ENCODE measurements at regions not wholly inside any gene's neighbourhood (a gene's known extent, or its start where the extent isn't known, plus 50 kb on each side); places are given as distances from the start of the nearest gene placed in this dataset.

GRCh38 chr2:78602862-78603261, 422.6 kb upstream of the REG3G start:
- H3F3A ChIP-seq (ENCODE audit: insufficient read depth, low read depth): no peaks in the 10 kb centered on the region
- ChIA-PET POLR2A (ENCODE audit: unreplicated experiment) (no interaction called here), CTCF (no interaction called here)
- H3K27ac ChIP-seq: no peak overlapping the region
- H3K9me2 ChIP-seq (ENCODE audit: insufficient read depth): no peaks in the 10 kb centered on the region
- H3K4me3 ChIP-seq: no peak overlapping the region
- intact Hi-C loops (cut with micrococcal nuclease; ENCODE audit: unreplicated experiment): no loop called here
- no peaks in the 10 kb centered on the region for H3K4me1 ChIP-seq (replicated peaks; ENCODE audit: insufficient read depth)
- no peak overlapping the region for H3K4me2 ChIP-seq
- H4K20me1 ChIP-seq (ENCODE audit: insufficient read depth): no peaks in the 10 kb centered on the region
- H3K36me3 ChIP-seq (ENCODE audit: low read depth): no peaks in the 10 kb centered on the region
- no peak overlapping the region for H2AFZ ChIP-seq
- no peak for DNase-seq
- H3K27me3 ChIP-seq (ENCODE audit: insufficient read depth, low read depth): no peaks in the 10 kb centered on the region
- no peak for TF ChIP-seq EZH2 (IDR thresholded peaks at IDR 0.05; ENCODE audit: low read depth)
- TF ChIP-seq, protein P1, sequence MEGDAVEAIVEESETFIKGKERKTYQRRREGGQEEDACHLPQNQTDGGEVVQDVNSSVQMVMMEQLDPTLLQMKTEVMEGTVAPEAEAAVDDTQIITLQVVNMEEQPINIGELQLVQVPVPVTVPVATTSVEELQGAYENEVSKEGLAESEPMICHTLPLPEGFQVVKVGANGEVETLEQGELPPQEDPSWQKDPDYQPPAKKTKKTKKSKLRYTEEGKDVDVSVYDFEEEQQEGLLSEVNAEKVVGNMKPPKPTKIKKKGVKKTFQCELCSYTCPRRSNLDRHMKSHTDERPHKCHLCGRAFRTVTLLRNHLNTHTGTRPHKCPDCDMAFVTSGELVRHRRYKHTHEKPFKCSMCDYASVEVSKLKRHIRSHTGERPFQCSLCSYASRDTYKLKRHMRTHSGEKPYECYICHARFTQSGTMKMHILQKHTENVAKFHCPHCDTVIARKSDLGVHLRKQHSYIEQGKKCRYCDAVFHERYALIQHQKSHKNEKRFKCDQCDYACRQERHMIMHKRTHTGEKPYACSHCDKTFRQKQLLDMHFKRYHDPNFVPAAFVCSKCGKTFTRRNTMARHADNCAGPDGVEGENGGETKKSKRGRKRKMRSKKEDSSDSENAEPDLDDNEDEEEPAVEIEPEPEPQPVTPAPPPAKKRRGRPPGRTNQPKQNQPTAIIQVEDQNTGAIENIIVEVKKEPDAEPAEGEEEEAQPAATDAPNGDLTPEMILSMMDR (conservative IDR thresholded peaks at IDR 0.05): no peak
- no peaks in the 10 kb centered on the region for H3K79me2 ChIP-seq (ENCODE audit: low read depth)
- BruUV-seq (replicated peaks): no TSS peak
- H3K9me3 ChIP-seq (ENCODE audit: insufficient read depth, low read depth): no peaks in the 10 kb centered on the region

DNA sequence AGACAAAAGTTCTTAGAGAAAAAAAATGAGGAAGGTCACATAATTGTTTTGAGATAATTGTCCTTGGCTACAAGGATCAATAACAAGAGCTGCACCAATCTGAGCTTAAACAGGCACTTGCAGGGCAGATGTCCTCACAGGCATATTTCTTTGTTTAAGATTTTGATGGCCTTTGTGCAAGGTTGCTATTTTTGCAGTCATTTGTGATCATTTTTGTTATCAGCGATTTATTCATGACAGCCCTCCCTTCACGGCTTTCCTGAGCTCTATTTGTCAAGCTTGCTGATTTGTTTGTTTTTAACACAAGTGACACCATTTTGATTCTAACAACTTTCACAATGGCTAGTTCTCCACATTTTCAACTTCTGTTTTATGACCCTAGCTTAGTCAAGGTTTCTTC, 418.6 kb upstream of the REG3G start:
- Histone ChIP-seq H3F3A (ENCODE audit: insufficient read depth, low read depth) (no peaks in the 10 kb centered on the region), H3K27me3 (ENCODE audit: insufficient read depth, low read depth) (no peaks in the 10 kb centered on the region), H3K27ac (no peak overlapping the region), H3K4me3 (no peak overlapping the region), H3K4me2 (no peak overlapping the region), H4K20me1 (ENCODE audit: insufficient read depth) (no peaks in the 10 kb centered on the region), H3K4me1 (replicated peaks; ENCODE audit: insufficient read depth) (no peaks in the 10 kb centered on the region), H2AFZ (no peak overlapping the region), H3K36me3 (ENCODE audit: low read depth) (no peaks in the 10 kb centered on the region), H3K9me3 (ENCODE audit: insufficient read depth, low read depth) (no peaks in the 10 kb centered on the region), H3K79me2 (ENCODE audit: low read depth) (no peaks in the 10 kb centered on the region), H3K9me2 (ENCODE audit: insufficient read depth) (no peaks in the 10 kb centered on the region)
- ChIA-PET POLR2A (ENCODE audit: unreplicated experiment) (no interaction called here), CTCF (no interaction called here)
- TF ChIP-seq, protein P1 (conservative IDR thresholded peaks at IDR 0.05): no peak
- no peak for TF ChIP-seq EZH2 (IDR thresholded peaks at IDR 0.05; ENCODE audit: low read depth)
- BruUV-seq (replicated peaks): no TSS peak
- DNase-seq: no peak
- intact Hi-C loops (cut with micrococcal nuclease; ENCODE audit: unreplicated experiment): no loop called here

- intact Hi-C loops (cut with micrococcal nuclease; ENCODE audit: unreplicated experiment): no loop called here
- Histone ChIP-seq H3K4me2 (no peak overlapping the region), H3K79me2 (ENCODE audit: low read depth) (no peaks in the 10 kb centered on the region), H3K4me1 (replicated peaks; ENCODE audit: insufficient read depth) (no peaks in the 10 kb centered on the region), H3F3A (ENCODE audit: insufficient read depth, low read depth) (no peaks in the 10 kb centered on the region), H2AFZ (no peak overlapping the region), H3K4me3 (no peak overlapping the region), H3K27me3 (ENCODE audit: insufficient read depth, low read depth) (no peaks in the 10 kb centered on the region), H3K9me3 (ENCODE audit: insufficient read depth, low read depth) (no peaks in the 10 kb centered on the region), H3K27ac (no peak overlapping the region), H3K36me3 (ENCODE audit: low read depth) (no peaks in the 10 kb centered on the region), H4K20me1 (ENCODE audit: insufficient read depth) (no peaks in the 10 kb centered on the region), H3K9me2 (ENCODE audit: insufficient read depth) (no peaks in the 10 kb centered on the region)
- TF ChIP-seq, protein P1 (conservative IDR thresholded peaks at IDR 0.05): no peak
- no peak for TF ChIP-seq EZH2 (IDR thresholded peaks at IDR 0.05; ENCODE audit: low read depth)
- no peak for DNase-seq
- CTCF ChIA-PET: no interaction called here
- BruUV-seq (replicated peaks): no TSS peak
- POLR2A ChIA-PET (ENCODE audit: unreplicated experiment): no interaction called here
These were observed 410.8 kb upstream of the REG3G start for GRCh38 chr2:78614726-78615125.

Measured in PC-9 (cell line).